ENCODE measurements at regions not wholly inside any gene's neighbourhood (a gene's known extent, or its start where the extent isn't known, plus 50 kb on each side); places are given as distances from the start of the nearest gene placed in this dataset.
"Not testable (repeated sequence)": the region's sequence is repeated elsewhere in the genome, so short reads cannot be mapped to it uniquely, and the experiment has no call there.

- peak; percentile 37 for DNase-seq
Measured at GRCh38 chr4:78660559-78660958, 109.0 kb downstream of the ANXA3 start.

GRCh38 chr4:78661086-78661690, 109.6 kb downstream of the ANXA3 start:
- DNase-seq, result no peak

GRCh38 chr4:78661921-78662521, 110.5 kb downstream of the ANXA3 start:
- peak; percentile 76 for DNase-seq

GRCh38 chr4:78662658-78663057, 111.1 kb downstream of the ANXA3 start:
- DNase-seq, result no peak

- not testable (repeated sequence) for DNase-seq
Measured at GRCh38 chr4:78664296-78664695, 111.9 kb upstream of the BMP2K start.

GRCh38 chr4:78665216-78665770, 110.9 kb upstream of the BMP2K start:
- DNase-seq, result no peak

- no peak for DNase-seq
Measured at GRCh38 chr4:78666830-78667258, 109.3 kb upstream of the BMP2K start.

GRCh38 chr4:78667325-78667724, 108.8 kb upstream of the BMP2K start:
- no peak for DNase-seq

GRCh38 chr4:78667764-78668163, 108.4 kb upstream of the BMP2K start:
- DNase-seq, result no peak

- no peak for DNase-seq
Measured at GRCh38 chr4:78669453-78669852, 106.7 kb upstream of the BMP2K start.

GRCh38 chr4:78671903-78672815, 104.0 kb upstream of the BMP2K start:
- DNase-seq, result no peak

- no peak for DNase-seq
Measured at GRCh38 chr4:78673337-78673736, 102.8 kb upstream of the BMP2K start.

- no peak for DNase-seq
Measured at GRCh38 chr4:78675325-78675724, 100.8 kb upstream of the BMP2K start.

GRCh38 chr4:78682070-78682469, 94.1 kb upstream of the BMP2K start:
- DNase-seq, result no peak

GRCh38 chr4:78683352-78683751, 92.8 kb upstream of the BMP2K start:
- no peak for DNase-seq

- DNase-seq, result peak; percentile 76
Measured at GRCh38 chr4:78684325-78685079, 91.6 kb upstream of the BMP2K start.

GRCh38 chr4:78687818-78688217, 88.3 kb upstream of the BMP2K start:
- no peak for DNase-seq

- DNase-seq, result peak; percentile 21
Measured at GRCh38 chr4:78688366-78688765, 87.8 kb upstream of the BMP2K start.

- DNase-seq, result peak; percentile 26
Measured at GRCh38 chr4:78689261-78689660, 86.9 kb upstream of the BMP2K start.

- no peak for DNase-seq
Measured at GRCh38 chr4:78689700-78690323, 86.3 kb upstream of the BMP2K start.

- no peak for DNase-seq
Measured at GRCh38 chr4:78691334-78691754, 84.8 kb upstream of the BMP2K start.
